ENCODE measurements at regions not wholly inside any gene's neighbourhood (a gene's known extent, or its start where the extent isn't known, plus 50 kb on each side); places are given as distances from the start of the nearest gene placed in this dataset.

GRCh38 chr21:41570791-41571355, 62.9 kb upstream of the TMPRSS2 start:
- Histone ChIP-seq H3K27ac (ENCODE audit: low read depth in 2 of 2, low read length in 1 of 2) (no peak overlapping the region), H4K20me1 (ENCODE audit: insufficient read depth) (no peaks in the 10 kb centered on the region), H3K4me3 (ENCODE audit: low read depth in 2 of 2, low read length in 1 of 2) (no peak overlapping the region), H3K36me3 (replicated peaks in 1 of 2; ENCODE audit: control insufficient read depth in 1 of 2, insufficient read depth in 2 of 2, low read length in 1 of 2) (no peaks in the 10 kb centered on the region), H3K9ac (no peak overlapping the region), H3K27me3 (ENCODE audit: insufficient read depth) (peaks cover 7% of the 10 kb centered on the region; the same call in 1 of the 2 replicates), H3K4me2 (no peak overlapping the region), H2AFZ (ENCODE audit: low read depth) (no peak overlapping the region), H3K4me1 (ENCODE audit: control insufficient read depth in 1 of 2, insufficient read depth in 2 of 2, low read depth in 1 of 2, low read length in 1 of 2) (no peaks in the 10 kb centered on the region), H3K9me2 (no peaks in the 10 kb centered on the region), H3F3A (replicated peaks; ENCODE audit: insufficient read depth) (no peaks in the 10 kb centered on the region), H3K9me3 (no peaks in the 10 kb centered on the region), H3K79me2 (ENCODE audit: insufficient read depth) (no peaks in the 10 kb centered on the region)
- whole genome bisulfite sequencing (ENCODE audit: low lambda C conversion rate): 11% methylated on average over 7 of the region's 7 CpGs
- ChIA-PET POLR2A (no interaction called here), CTCF (no interaction called here)
- TF ChIP-seq RCOR1 (IDR thresholded peaks at IDR 0.05; ENCODE audit: low read length) (no peak), SIN3A (IDR thresholded peaks at IDR 0.05; ENCODE audit: borderline replicate concordance, low read depth, low read length) (no peak), SMC3 (IDR thresholded peaks at IDR 0.05; ENCODE audit: low read depth, low read length) (no peak), EZH2phosphoT487 (IDR thresholded peaks at IDR 0.05; ENCODE audit: borderline replicate concordance, low read depth) (no peak), TAF1 (IDR thresholded peaks at IDR 0.05; ENCODE audit: borderline replicate concordance, low read depth, low read length) (no peak), YY1 (IDR thresholded peaks at IDR 0.05; ENCODE audit: low read depth) (no peak), TEAD4 (IDR thresholded peaks at IDR 0.05; ENCODE audit: borderline replicate concordance, insufficient read depth) (no peak), TCF12 (IDR thresholded peaks at IDR 0.05) (no peak), NRF1 (IDR thresholded peaks at IDR 0.05; ENCODE audit: low read depth, low read length) (no peak), CHD2 (IDR thresholded peaks at IDR 0.05; ENCODE audit: low read length, partially characterized antibody) (no peak), NFIC (IDR thresholded peaks at IDR 0.05; ENCODE audit: borderline replicate concordance) (no peak), EP300 (IDR thresholded peaks at IDR 0.05; ENCODE audit: borderline replicate concordance in 1 of 2, low read depth in 1 of 2, low read length in 1 of 2) (no peak), IRF3 (IDR thresholded peaks at IDR 0.05; ENCODE audit: low read depth, low read length) (no peak), ELF1 (IDR thresholded peaks at IDR 0.05) (no peak), JUND (IDR thresholded peaks at IDR 0.05) (no peak), RFX5 (IDR thresholded peaks at IDR 0.05; ENCODE audit: low read length) (no peak), RAD21 (IDR thresholded peaks at IDR 0.05; ENCODE audit: low read length) (no peak), GABPA (IDR thresholded peaks at IDR 0.05; ENCODE audit: low read depth) (no peak)
- DNase-seq: no peak

GRCh38 chr21:41568606-41569385, 60.8 kb upstream of the TMPRSS2 start:
- Histone ChIP-seq H4K20me1 (ENCODE audit: insufficient read depth) (no peaks in the 10 kb centered on the region), H3K4me2 (no peak overlapping the region), H3K27me3 (ENCODE audit: insufficient read depth) (peaks cover 7% of the 10 kb centered on the region; the same call in 1 of the 2 replicates), H3K27ac (ENCODE audit: low read depth in 2 of 2, low read length in 1 of 2) (no peak overlapping the region), H3K9ac (no peak overlapping the region), H3K9me3 (no peaks in the 10 kb centered on the region), H3K4me1 (ENCODE audit: control insufficient read depth in 1 of 2, insufficient read depth in 2 of 2, low read depth in 1 of 2, low read length in 1 of 2) (no peaks in the 10 kb centered on the region), H3K9me2 (no peaks in the 10 kb centered on the region), H3K36me3 (replicated peaks in 1 of 2; ENCODE audit: control insufficient read depth in 1 of 2, insufficient read depth in 2 of 2, low read length in 1 of 2) (no peaks in the 10 kb centered on the region), H2AFZ (ENCODE audit: low read depth) (no peak overlapping the region), H3K79me2 (ENCODE audit: insufficient read depth) (no peaks in the 10 kb centered on the region), H3F3A (replicated peaks; ENCODE audit: insufficient read depth) (no peaks in the 10 kb centered on the region), H3K4me3 (ENCODE audit: low read depth in 2 of 2, low read length in 1 of 2) (no peak overlapping the region)
- ChIA-PET POLR2A (no interaction called here), CTCF (interaction anchor here (1.7 kb wide), 1 partner anchor 285 kb away, joined by 4 read pairs; no protein-coding TSS in a partner anchor)
- WGBS (ENCODE audit: low lambda C conversion rate): 5% methylated on average over 13 of the region's 14 CpGs
- DNase-seq: no peak
- TF ChIP-seq USF2 (IDR thresholded peaks at IDR 0.05; ENCODE audit: borderline replicate concordance, low read depth, low read length) (no peak), RXRA (IDR thresholded peaks at IDR 0.05; ENCODE audit: borderline replicate concordance, low read depth) (no peak), YY1 (IDR thresholded peaks at IDR 0.05; ENCODE audit: low read depth) (no peak), REST (IDR thresholded peaks at IDR 0.05; ENCODE audit: low read depth, low read length) (no peak), TCF12 (IDR thresholded peaks at IDR 0.05) (no peak), SIN3A (IDR thresholded peaks at IDR 0.05; ENCODE audit: borderline replicate concordance, low read depth, low read length) (no peak), MEF2A (IDR thresholded peaks at IDR 0.05; ENCODE audit: borderline replicate concordance, low read depth) (no peak), EZH2phosphoT487 (IDR thresholded peaks at IDR 0.05; ENCODE audit: borderline replicate concordance, low read depth) (no peak), POLR2AphosphoS5 (IDR thresholded peaks at IDR 0.05; ENCODE audit: low read depth, low read length) (no peak), RFX5 (IDR thresholded peaks at IDR 0.05; ENCODE audit: low read length) (no peak)

Measured in SK-N-SH (cell line).